Spleen (tissue), 11 donors: ENCODE measurements at regions not wholly inside any gene's neighbourhood (a gene's known extent, or its start where the extent isn't known, plus 50 kb on each side); places are given as distances from the start of the nearest gene placed in this dataset.

ENCODE experiments used
- DNase-seq: peaks from one replicate; pipeline ENCODE4 v3.0.0-alpha.2; 2020
- H3K27ac ChIP-seq, 8 donors: fragments of 200-600 bp; sonication (generic) in 7 of 8; 1 replicate in 4 of 8; 2 replicates in 4 of 8; pipeline versions ENCODE4 v1.5.0 to v1.8.0; 2016 to 2021; ENCODE audit warnings: inconsistent platforms in 4 of 8, mild to moderate bottlenecking in 4 of 8, moderate library complexity in 1 of 8
- H3K27me3 ChIP-seq, 7 donors: fragments of 200-600 bp; sonication (generic) in 6 of 7; replicated peaks in 1 of 7; 1 replicate in 4 of 7; 2 replicates in 3 of 7; pipeline versions ENCODE4 v1.5.0 to v1.8.0; 2016 to 2021; ENCODE audit warnings: inconsistent platforms in 3 of 7, mild to moderate bottlenecking in 1 of 7
- H3K36me3 ChIP-seq, 6 donors: fragments of 200-600 bp; sonication (generic) in 5 of 6; 1 replicate in 4 of 6; 2 replicates in 2 of 6; pipeline versions ENCODE4 v1.5.0 to v1.8.0; 2016 to 2021; ENCODE audit warnings: inconsistent platforms in 2 of 6
- H3K4me1 ChIP-seq, 6 donors: fragments of 200-600 bp; sonication (generic) in 5 of 6; 1 replicate in 3 of 6; 2 replicates in 3 of 6; pipeline versions ENCODE4 v1.5.0 to v1.8.0; 2016 to 2021; ENCODE audit warnings: inconsistent platforms in 3 of 6
- H3K4me3 ChIP-seq, 8 donors: fragments of 200-600 bp; sonication (generic) in 7 of 8; 1 replicate in 4 of 8; 2 replicates in 4 of 8; pipeline versions ENCODE4 v1.5.0 to v1.8.0; 2016 to 2021; ENCODE audit warnings: inconsistent platforms in 4 of 8, mild to moderate bottlenecking in 4 of 8, moderate library complexity in 2 of 8
- H3K9me3 ChIP-seq, 8 donors: fragments of 200-600 bp; sonication (generic) in 7 of 8; 1 replicate in 4 of 8; 2 replicates in 4 of 8; pipeline versions ENCODE4 v1.5.0 to v1.8.0; 2016 to 2021; ENCODE audit warnings: inconsistent platforms in 4 of 8
- POLR2A ChIP-seq, 3 donors: fragments of 450-650 bp; IDR thresholded peaks; one replicate each; pipeline ENCODE4 v1.5.1; 2017; ENCODE audit warnings: antibody characterized with exemption in 3 of 3, mild to moderate bottlenecking in 1 of 3
- POLR2AphosphoS5 ChIP-seq, 3 donors: sonication (generic); formaldehyde crosslinking; IDR thresholded peaks; one replicate each; pipeline ENCODE4 v1.5.1; 2017; ENCODE audit warnings: antibody characterized with exemption in 3 of 3
- WGBS, 5 donors: extraction: QIAGEN DNeasy Blood & Tissue Kit in 3 of 5; methylation state at CpG; one replicate each; pipeline versions ENCODE4 v1.1.5 to v1.1.7; 2013 to 2018; 5-methylcytosine and 5-hydroxymethylcytosine counted together
- intact Hi-C: fragments of 100-400 bp; cut with DNase I; formaldehyde crosslinking; loops from one replicate; pipeline ENCODE4 v1.15.0; 2023; ENCODE audit warnings: low total_unique reads
- TF ChIP-seq, protein P1 (sequence below), 11 experiments: fragments of 200-600 bp in 7 of 11; fragments of 450-650 bp in 4 of 11; sonication (generic) in 4 of 11; IDR thresholded peaks in 8 of 11; conservative IDR thresholded peaks in 3 of 11; 1 replicate in 7 of 11; 2 replicates in 4 of 11; pipeline versions ENCODE4 v1.4.0 to v1.8.0; 2016 to 2021; ENCODE audit warnings: antibody characterized with exemption in 11 of 11, inconsistent platforms in 4 of 11, mild to moderate bottlenecking in 1 of 11
- donor health status: healthy with polysubstance abuse.
- donor health status: DM: no; HTN: no; CAD: no; lungs with moderate emphysema.
- donor health status: DM: no; HTN: no; CAD: no.
- donor health status: Bipolar disorder and iron deficiency.
- donor health status: healthy.
- donor health status: DM: no; HTN: no; CAD: no.
- donor health status: DM: yes; HTN: yes; CAD: no.

DNA sequence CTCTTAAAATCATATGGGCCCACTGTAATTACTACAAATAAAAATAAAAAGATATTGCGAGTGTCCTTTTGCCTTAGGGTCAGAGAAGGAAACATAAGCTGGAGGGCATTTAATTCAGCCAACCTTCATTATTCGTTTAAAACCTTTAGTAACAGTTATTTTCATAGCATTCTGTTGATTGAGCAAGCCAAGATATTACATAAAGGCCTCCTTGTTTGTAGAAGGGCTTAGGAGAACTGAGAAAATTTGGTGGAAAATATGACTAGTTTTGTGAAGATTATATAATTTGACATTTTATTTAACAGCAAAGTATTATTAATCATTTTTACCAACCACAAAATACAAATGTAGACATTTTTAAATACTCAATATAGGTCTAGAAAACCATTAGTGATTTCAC lies 62.2 kb downstream of the COX7C start:
- no peak overlapping the region for H3K27ac ChIP-seq
- no peaks in the 10 kb centered on the region for H3K4me1 ChIP-seq
- 67 to 84% (median 78%) methylated on average over 2 of the region's 2 CpGs for WGBS, 5 donors
- no peak for TF ChIP-seq POLR2AphosphoS5 (IDR thresholded peaks at IDR 0.05)
- TF ChIP-seq, protein P1, sequence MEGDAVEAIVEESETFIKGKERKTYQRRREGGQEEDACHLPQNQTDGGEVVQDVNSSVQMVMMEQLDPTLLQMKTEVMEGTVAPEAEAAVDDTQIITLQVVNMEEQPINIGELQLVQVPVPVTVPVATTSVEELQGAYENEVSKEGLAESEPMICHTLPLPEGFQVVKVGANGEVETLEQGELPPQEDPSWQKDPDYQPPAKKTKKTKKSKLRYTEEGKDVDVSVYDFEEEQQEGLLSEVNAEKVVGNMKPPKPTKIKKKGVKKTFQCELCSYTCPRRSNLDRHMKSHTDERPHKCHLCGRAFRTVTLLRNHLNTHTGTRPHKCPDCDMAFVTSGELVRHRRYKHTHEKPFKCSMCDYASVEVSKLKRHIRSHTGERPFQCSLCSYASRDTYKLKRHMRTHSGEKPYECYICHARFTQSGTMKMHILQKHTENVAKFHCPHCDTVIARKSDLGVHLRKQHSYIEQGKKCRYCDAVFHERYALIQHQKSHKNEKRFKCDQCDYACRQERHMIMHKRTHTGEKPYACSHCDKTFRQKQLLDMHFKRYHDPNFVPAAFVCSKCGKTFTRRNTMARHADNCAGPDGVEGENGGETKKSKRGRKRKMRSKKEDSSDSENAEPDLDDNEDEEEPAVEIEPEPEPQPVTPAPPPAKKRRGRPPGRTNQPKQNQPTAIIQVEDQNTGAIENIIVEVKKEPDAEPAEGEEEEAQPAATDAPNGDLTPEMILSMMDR (IDR thresholded peaks at IDR 0.05 in 8 of 11, conservative IDR thresholded peaks at IDR 0.05 in 3 of 11) = no peak
- no peak for TF ChIP-seq POLR2A (IDR thresholded peaks at IDR 0.05)
- DNase-seq = no peak
- no peaks in the 10 kb centered on the region for H3K27me3 ChIP-seq
- H3K4me3 ChIP-seq = no peak overlapping the region
- H3K9me3 ChIP-seq = no peaks in the 10 kb centered on the region
- intact Hi-C loops = no loop called here
- H3K36me3 ChIP-seq = no peaks in the 10 kb centered on the region

DNA sequence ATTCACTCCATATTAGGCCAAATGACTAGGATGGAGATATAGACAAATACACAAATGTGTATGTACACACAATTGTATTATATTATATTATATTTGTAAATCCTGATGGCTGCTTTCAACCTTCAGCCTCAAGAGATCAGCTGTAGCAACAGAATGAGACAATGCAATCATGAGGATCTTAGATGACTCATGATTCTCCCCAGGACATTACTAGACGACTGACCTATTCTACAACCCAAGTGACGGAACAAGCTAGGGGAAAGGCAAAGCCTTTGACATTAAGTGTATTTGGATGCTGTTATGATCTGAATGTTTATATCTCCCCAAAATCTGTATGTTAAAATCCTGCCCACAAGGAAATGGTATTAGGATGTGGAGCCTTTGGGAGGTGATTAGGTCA lies 66.5 kb downstream of the COX7C start:
- Histone ChIP-seq H3K27me3 (no peaks in the 10 kb centered on the region), H3K4me1 (no peaks in the 10 kb centered on the region), H3K9me3 (no peaks in the 10 kb centered on the region), H3K4me3 (no peak overlapping the region), H3K27ac (no peak overlapping the region), H3K36me3 (no peaks in the 10 kb centered on the region)
- TF ChIP-seq, protein P1 (IDR thresholded peaks at IDR 0.05 in 8 of 11, conservative IDR thresholded peaks at IDR 0.05 in 3 of 11) = no peak
- TF ChIP-seq POLR2AphosphoS5 (IDR thresholded peaks at IDR 0.05) (no peak), POLR2A (IDR thresholded peaks at IDR 0.05) (no peak)
- 78 to 93% (median 86%) methylated on average over 2 of the region's 2 CpGs for WGBS, 5 donors
- intact Hi-C loops = no loop called here
- no peak for DNase-seq

DNA sequence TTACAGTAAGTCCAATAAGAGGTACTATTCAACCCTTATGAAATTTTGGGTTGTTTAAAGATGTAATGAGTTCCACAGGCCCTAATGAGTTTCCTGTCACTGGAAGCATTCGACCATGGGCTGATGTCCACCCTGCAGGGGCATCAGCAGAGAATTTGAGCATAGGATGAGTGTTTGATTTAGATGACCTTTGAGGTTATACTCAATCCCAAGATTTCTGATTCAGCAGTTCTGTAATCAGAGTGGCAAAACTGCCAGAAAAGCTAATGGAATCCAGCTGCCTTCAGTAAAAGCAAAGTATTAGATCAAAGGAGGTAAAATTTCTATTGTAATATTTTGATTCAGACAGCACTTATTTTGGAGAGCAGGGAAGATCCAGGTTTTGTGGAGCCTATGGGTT lies 68.3 kb downstream of the COX7C start:
- Histone ChIP-seq H3K27me3 (no peaks in the 10 kb centered on the region), H3K4me3 (no peak overlapping the region), H3K36me3 (no peaks in the 10 kb centered on the region), H3K4me1 (no peaks in the 10 kb centered on the region), H3K27ac (no peak overlapping the region), H3K9me3 (no peaks in the 10 kb centered on the region)
- no peak for DNase-seq
- 21 to 55% (median 41%) methylated on average over 1 of the region's 1 CpG for WGBS, 5 donors
- intact Hi-C loops = no loop called here
- TF ChIP-seq, protein P1 (IDR thresholded peaks at IDR 0.05 in 8 of 11, conservative IDR thresholded peaks at IDR 0.05 in 3 of 11) = no peak

DNA sequence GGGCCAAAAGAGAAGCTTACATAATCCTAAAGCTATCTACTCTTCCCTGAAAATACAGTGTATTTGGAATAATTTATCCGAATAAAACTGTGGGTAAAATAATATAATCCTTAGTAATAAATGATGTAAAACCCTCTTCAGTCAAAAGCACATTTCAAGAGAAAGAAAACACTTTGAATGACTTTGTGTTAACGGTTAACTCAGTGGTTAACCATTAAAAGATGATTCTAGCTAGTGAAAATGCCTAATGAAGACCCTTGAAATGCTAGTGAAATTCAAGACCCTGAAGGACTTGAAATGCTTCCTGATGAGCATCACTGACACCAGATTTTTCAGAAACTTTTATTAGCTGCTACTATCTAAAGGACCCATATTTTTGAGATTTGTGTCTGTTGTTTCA lies 70.7 kb downstream of the COX7C start:
- Histone ChIP-seq H3K9me3 (no peaks in the 10 kb centered on the region), H3K27me3 (no peaks in the 10 kb centered on the region), H3K4me1 (no peaks in the 10 kb centered on the region), H3K36me3 (no peaks in the 10 kb centered on the region), H3K4me3 (no peak overlapping the region), H3K27ac (no peak overlapping the region)
- no peak for DNase-seq
- WGBS, 5 donors = 69 to 81% (median 79%) methylated on average over 2 of the region's 2 CpGs
- TF ChIP-seq POLR2AphosphoS5 (IDR thresholded peaks at IDR 0.05) (no peak), POLR2A (IDR thresholded peaks at IDR 0.05) (no peak)
- TF ChIP-seq, protein P1 (IDR thresholded peaks at IDR 0.05 in 8 of 11, conservative IDR thresholded peaks at IDR 0.05 in 3 of 11) = no peak
- intact Hi-C loops = no loop called here
